ENCODE measurements at regions not wholly inside any gene's neighbourhood (a gene's known extent, or its start where the extent isn't known, plus 50 kb on each side); places are given as distances from the start of the nearest gene placed in this dataset.

DNA sequence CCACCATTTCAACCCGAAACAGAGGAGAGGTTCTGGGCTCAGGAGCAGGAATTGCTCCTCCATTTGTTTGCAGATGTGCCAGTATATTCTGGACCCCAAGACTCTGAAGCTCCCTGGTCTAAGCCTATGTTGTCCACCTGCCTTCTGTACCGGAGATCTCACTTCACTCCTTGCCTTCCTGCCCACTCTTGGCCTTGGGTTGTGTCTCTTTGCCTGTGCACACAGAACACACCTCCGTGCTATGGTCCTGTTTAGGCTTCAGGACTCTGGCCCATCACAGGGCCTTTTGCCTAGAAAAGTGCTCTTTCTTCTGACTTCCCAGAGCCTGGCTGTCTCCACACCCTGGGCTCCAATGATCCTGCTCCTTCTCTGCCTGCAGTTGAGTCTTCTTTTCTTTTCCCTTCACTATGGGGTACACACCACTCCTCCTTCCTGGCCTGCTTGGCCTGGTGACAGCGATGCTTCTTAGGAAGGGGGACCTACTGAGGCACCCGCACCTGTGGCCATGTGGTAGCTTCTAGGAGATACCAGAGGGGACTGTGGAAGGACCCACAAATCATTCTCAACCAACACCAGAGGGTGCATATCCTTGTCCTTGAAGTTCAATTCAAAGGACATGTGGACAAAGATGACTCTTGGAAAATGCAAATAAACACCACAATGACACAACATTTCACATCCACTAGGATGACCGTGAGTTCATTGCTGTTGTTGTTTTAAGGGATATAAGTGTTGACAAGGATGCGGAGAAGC, 75.1 kb downstream of the FOXA2 start:
- Histone ChIP-seq H3K4me1 (no peaks in the 10 kb centered on the region), H3K27ac (no peak overlapping the region), H3K9me3 (no peaks in the 10 kb centered on the region), H3K36me3 (no peaks in the 10 kb centered on the region), H3K27me3 (no peaks in the 10 kb centered on the region), H3K4me3 (no peak overlapping the region)
- 90% methylated on average over 7 of the region's 7 CpGs for WGBS, 2 donors
- DNase-seq (ENCODE audit: low spot score in 2 of 2) = no peak
- TF ChIP-seq EP300 (IDR thresholded peaks at IDR 0.05) (no peak), POLR2A (IDR thresholded peaks at IDR 0.05) (no peak)
- TF ChIP-seq, protein P1, sequence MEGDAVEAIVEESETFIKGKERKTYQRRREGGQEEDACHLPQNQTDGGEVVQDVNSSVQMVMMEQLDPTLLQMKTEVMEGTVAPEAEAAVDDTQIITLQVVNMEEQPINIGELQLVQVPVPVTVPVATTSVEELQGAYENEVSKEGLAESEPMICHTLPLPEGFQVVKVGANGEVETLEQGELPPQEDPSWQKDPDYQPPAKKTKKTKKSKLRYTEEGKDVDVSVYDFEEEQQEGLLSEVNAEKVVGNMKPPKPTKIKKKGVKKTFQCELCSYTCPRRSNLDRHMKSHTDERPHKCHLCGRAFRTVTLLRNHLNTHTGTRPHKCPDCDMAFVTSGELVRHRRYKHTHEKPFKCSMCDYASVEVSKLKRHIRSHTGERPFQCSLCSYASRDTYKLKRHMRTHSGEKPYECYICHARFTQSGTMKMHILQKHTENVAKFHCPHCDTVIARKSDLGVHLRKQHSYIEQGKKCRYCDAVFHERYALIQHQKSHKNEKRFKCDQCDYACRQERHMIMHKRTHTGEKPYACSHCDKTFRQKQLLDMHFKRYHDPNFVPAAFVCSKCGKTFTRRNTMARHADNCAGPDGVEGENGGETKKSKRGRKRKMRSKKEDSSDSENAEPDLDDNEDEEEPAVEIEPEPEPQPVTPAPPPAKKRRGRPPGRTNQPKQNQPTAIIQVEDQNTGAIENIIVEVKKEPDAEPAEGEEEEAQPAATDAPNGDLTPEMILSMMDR (IDR thresholded peaks at IDR 0.05) = no peak

DNA sequence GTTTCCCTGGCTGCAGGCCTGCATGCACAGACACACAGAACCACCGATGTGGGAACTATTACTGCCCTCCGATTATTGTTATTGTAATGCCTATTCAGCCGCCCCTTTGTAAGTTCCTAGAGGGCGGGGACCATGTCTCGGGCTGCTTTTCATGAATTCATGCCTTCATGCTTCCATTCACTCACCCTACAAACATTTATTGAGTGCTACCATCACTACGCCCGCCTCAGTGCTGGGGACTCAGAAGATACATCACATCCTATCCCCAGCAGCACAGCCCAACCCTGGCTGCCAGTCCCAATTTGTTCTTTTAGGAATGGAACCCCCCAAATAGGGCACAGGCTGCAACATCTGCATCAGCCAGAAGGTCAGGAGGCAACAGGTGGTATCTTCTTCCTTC, 75.9 kb downstream of the FOXA2 start:
- no peaks in the 10 kb centered on the region for H3K9me3 ChIP-seq
- H3K27me3 ChIP-seq = no peaks in the 10 kb centered on the region
- no peaks in the 10 kb centered on the region for H3K36me3 ChIP-seq
- whole genome bisulfite sequencing, 2 donors = 53 to 68% methylated on average over 7 of the region's 7 CpGs
- H3K4me3 ChIP-seq = no peak overlapping the region
- no peak overlapping the region for H3K27ac ChIP-seq
- no peak for TF ChIP-seq EP300 (IDR thresholded peaks at IDR 0.05)
- no peak for TF ChIP-seq POLR2A (IDR thresholded peaks at IDR 0.05)
- TF ChIP-seq, protein P1 (IDR thresholded peaks at IDR 0.05) = no peak
- no peaks in the 10 kb centered on the region for H3K4me1 ChIP-seq
- no peak for DNase-seq (ENCODE audit: low spot score in 2 of 2)

DNA sequence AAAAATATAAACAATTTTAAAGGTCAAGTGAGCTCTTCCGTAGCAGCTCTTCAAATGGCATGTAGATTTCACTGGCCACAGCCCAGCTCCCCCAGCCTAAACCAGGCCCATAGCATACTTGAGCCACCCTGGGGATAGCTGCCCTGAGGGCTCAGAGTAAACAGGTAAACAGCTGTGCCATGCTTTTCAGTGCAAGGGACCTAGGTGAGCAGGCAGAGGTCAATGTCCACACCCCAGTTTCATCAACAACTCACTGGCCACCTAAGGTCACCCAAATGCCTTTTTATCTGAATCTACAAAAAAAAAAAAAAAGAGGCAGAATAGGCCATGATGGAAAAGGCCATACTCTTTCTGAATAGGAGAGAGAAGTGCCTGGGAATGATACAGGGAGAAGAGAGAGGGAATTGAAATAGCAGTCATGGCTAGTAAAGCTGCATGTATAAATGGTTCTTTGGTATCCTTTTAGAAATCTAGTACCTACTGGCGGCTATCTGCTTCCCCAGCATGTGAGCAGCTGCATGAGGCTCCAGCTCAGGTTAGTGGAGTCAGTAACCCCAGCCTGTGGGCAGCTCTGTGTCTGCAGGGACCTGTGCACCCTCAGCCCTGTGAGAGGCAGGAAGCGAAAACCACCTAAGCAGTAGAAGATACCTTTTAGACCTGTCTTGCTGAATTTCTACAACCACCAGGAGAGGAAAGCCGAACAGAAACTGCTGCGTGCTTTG, 77.0 kb downstream of the FOXA2 start:
- Histone ChIP-seq H3K4me3 (no peak overlapping the region), H3K36me3 (no peaks in the 10 kb centered on the region), H3K9me3 (no peaks in the 10 kb centered on the region), H3K27me3 (no peaks in the 10 kb centered on the region), H3K27ac (no peak overlapping the region), H3K4me1 (no peaks in the 10 kb centered on the region)
- DNase-seq (ENCODE audit: low spot score in 2 of 2) = no peak
- WGBS, 2 donors = 80 to 82% methylated on average over 5 of the region's 5 CpGs
- no peak for TF ChIP-seq EP300 (IDR thresholded peaks at IDR 0.05)
- no peak for TF ChIP-seq POLR2A (IDR thresholded peaks at IDR 0.05)
- TF ChIP-seq, protein P1 (IDR thresholded peaks at IDR 0.05) = no peak

DNA sequence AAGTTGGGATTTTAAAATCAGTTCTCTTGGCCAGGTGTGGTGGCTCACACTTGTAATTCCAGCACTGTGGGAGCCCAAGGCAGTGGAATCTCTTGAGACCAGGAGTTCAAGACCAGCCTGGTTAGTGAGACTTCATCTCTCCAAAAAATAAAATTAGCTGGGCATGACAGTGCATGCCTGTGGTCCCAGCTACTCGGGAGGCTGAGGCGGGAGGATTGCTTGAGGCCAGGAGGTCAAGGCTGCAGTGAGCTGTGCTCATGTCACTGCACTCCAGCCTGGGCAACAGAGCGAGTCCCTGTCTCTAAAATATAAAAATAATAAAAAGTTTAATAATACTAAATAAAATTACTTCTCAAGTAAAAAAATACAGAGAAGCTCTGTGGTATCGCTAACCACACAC, 77.5 kb downstream of the FOXA2 start:
- Histone ChIP-seq H3K27me3 (no peaks in the 10 kb centered on the region), H3K4me3 (no peak overlapping the region), H3K36me3 (no peaks in the 10 kb centered on the region), H3K27ac (no peak overlapping the region), H3K9me3 (no peaks in the 10 kb centered on the region), H3K4me1 (no peaks in the 10 kb centered on the region)
- no peak for DNase-seq (ENCODE audit: low spot score in 2 of 2)
- WGBS, 2 donors = 71 to 95% methylated on average over 4 of the region's 4 CpGs
- TF ChIP-seq, protein P1 (IDR thresholded peaks at IDR 0.05) = no peak
- TF ChIP-seq POLR2A (IDR thresholded peaks at IDR 0.05) = no peak

DNA sequence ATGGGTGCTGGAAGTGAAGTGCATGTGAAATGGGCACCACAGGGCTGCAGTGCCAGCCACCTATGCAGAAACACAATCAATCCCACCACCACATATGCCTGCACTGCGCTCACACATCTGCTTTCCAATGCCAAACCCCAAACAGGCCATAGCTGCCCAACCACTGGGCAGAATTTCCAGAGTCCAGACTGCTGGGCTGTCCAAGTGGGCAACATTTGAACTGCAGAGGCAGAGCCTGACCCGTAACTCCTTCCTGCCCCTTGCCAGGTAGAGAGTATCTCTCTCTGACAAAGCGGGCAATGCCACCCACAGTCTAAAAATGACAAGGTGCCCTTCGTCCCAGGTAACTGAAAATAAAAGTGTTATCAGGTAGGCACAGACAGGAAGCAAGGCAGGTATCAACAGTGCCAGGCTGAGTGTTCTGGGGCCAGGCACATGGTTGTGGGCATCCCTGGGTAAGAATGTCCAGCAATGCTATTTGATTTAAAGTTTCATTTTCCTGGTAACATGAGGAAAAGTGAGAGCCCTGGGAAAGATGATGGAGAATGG, 79.5 kb downstream of the FOXA2 start:
- Histone ChIP-seq H3K27me3 (no peaks in the 10 kb centered on the region), H3K36me3 (no peaks in the 10 kb centered on the region), H3K27ac (no peak overlapping the region), H3K4me3 (no peak overlapping the region), H3K9me3 (no peaks in the 10 kb centered on the region), H3K4me1 (no peaks in the 10 kb centered on the region)
- DNase-seq (ENCODE audit: low spot score in 2 of 2) = no peak
- TF ChIP-seq EP300 (IDR thresholded peaks at IDR 0.05) (no peak), POLR2A (IDR thresholded peaks at IDR 0.05) (no peak)
- TF ChIP-seq, protein P1 (IDR thresholded peaks at IDR 0.05) = no peak
- 76 to 89% methylated on average over 4 of the region's 4 CpGs for WGBS, 2 donors
